ENCODE measurements at regions not wholly inside any gene's neighbourhood (a gene's known extent, or its start where the extent isn't known, plus 50 kb on each side); places are given as distances from the start of the nearest gene placed in this dataset.
"Not testable (repeated sequence)": the region's sequence is repeated elsewhere in the genome, so short reads cannot be mapped to it uniquely, and the experiment has no call there.

DNA sequence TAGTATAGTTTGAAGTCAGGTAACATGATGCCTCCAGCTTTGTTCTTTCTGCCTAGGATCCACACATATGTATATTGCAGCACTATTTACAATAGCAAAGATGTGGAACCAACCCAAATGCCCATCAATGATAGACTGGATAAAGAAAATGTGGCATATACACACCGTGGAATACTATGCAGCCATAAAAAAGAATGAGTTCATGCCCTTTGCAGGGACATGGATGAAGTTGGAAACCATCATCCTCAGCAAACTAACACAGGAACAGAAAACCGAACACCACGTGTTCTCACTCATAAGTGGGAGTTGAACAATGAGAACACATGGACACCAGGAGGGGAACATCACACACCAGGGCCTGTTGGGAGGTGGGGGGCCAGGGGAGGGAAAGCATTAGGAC, 1111.5 kb downstream of the BRD1 start:
- CTCF ChIA-PET; H3K9me3 ChIP-seq (ENCODE audit: control insufficient read depth, insufficient read depth, low read depth, low read length): not testable (repeated sequence)

DNA sequence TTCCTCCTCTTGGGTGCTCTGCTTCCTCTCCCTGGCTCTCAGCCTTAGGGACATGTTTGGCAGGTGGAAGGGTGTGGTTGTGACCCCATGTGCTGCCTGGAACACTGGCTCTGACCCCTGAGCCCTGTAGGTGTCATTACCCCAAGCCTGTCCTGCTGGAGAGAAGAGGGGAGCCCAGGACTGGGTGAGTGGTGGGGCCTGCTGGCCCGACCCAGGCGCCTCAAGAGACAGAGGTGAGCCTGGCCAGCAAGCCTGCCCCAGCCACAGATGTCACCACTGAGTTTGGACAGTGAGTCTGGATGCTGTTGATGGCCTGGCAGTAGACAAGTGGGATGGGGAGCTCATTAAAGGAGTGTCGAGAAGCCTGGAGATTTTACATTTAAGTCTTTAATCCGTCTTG, 1112.2 kb downstream of the BRD1 start:
- Histone ChIP-seq H3K27ac (ENCODE audit: extremely low read depth, low read depth, low read length) (no peak overlapping the region), H3K4me3 (ENCODE audit: low read depth, low read length) (no peak overlapping the region), H3K9me3 (ENCODE audit: control insufficient read depth, insufficient read depth, low read depth, low read length) (no peaks in the 10 kb centered on the region), H3K36me3 (ENCODE audit: control insufficient read depth in 2 of 2, insufficient read depth in 1 of 2, low read length in 2 of 2) (no peaks in the 10 kb centered on the region), H3K4me1 (ENCODE audit: control insufficient read depth, insufficient read depth, low read length) (no peaks in the 10 kb centered on the region)
- TF ChIP-seq, protein P1, sequence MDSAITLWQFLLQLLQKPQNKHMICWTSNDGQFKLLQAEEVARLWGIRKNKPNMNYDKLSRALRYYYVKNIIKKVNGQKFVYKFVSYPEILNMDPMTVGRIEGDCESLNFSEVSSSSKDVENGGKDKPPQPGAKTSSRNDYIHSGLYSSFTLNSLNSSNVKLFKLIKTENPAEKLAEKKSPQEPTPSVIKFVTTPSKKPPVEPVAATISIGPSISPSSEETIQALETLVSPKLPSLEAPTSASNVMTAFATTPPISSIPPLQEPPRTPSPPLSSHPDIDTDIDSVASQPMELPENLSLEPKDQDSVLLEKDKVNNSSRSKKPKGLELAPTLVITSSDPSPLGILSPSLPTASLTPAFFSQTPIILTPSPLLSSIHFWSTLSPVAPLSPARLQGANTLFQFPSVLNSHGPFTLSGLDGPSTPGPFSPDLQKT (IDR thresholded peaks at IDR 0.05; ENCODE audit: borderline replicate concordance, low read depth, low read length) = no peak
- TF ChIP-seq ZNF830 (tag by site-specific recombination; IDR thresholded peaks at IDR 0.05; ENCODE audit: low read depth) (no peak), HOXD13 (CRISPR knock-in tag; IDR thresholded peaks at IDR 0.05; ENCODE audit: borderline replicate concordance) (no peak), GLIS1 (tag by site-specific recombination; IDR thresholded peaks at IDR 0.05) (no peak), ZNF211 (tag by site-specific recombination; IDR thresholded peaks at IDR 0.05; ENCODE audit: low read depth) (no peak)
- ChIA-PET POLR2A (no interaction called here), CTCF (no interaction called here)

More for the DNA sequence above, 1111.5 kb downstream of the BRD1 start:
- H3K36me3 ChIP-seq (ENCODE audit: control insufficient read depth in 2 of 2, insufficient read depth in 1 of 2, low read length in 2 of 2); H3K27ac ChIP-seq (ENCODE audit: extremely low read depth, low read depth, low read length); H3K4me1 ChIP-seq (ENCODE audit: control insufficient read depth, insufficient read depth, low read length); H3K4me3 ChIP-seq (ENCODE audit: low read depth, low read length); POLR2A ChIA-PET: not testable (repeated sequence)
- TF ChIP-seq ZNF146 (tag by site-specific recombination; IDR thresholded peaks at IDR 0.05) = peak; percentile 92
- TF ChIP-seq, protein P2, sequence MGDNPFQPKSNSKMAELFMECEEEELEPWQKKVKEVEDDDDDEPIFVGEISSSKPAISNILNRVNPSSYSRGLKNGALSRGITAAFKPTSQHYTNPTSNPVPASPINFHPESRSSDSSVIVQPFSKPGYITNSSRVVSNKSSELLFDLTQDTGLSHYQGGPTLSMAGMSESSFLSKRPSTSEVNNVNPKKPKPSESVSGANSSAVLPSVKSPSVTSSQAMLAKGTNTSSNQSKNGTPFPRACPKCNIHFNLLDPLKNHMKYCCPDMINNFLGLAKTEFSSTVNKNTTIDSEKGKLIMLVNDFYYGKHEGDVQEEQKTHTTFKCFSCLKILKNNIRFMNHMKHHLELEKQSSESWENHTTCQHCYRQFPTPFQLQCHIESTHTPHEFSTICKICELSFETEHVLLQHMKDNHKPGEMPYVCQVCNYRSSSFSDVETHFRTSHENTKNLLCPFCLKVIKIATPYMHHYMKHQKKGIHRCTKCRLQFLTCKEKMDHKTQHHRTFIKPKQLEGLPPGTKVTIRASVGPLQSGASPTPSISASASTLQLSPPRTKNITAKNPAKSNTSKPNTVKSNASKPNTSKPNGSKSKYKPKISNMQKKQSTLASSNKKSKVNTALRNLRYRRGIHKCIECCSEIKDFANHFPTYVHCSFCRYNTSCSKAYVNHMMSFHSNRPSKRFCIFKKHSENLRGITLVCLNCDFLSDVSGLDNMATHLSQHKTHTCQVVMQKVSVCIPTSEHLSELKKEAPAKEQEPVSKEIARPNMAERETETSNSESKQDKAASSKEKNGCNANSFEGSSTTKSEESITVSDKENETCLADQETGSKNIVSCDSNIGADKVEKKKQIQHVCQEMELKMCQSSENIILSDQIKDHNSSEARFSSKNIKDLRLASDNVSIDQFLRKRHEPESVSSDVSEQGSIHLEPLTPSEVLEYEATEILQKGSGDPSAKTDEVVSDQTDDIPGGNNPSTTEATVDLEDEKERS (tag by site-specific recombination; IDR thresholded peaks at IDR 0.05) = 0 out of 2 replicates have a peak, but pooled peaks have one; percentile 21

DNA sequence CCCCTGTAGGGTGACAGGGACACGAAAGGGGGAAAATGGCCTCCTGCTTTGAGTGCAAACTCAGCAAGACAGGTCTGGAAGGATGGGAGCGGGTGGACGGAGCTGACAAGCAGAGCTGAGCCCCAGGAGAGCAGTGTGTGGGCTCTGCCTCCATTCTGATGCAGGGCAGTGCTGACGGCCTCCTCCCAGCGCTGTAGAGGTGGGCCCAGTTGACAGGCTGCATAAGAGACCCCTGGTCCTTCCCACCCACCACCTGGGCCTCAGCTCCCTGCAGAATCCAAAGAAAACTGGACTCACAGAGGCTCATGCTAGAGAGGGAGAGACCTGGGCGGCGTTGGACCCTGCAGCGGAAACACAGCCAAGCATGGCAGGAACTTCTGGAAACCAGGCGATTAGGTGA, 1113.4 kb downstream of the BRD1 start:
- ChIA-PET CTCF (no interaction called here), POLR2A (no interaction called here)
- H3K36me3 ChIP-seq (ENCODE audit: control insufficient read depth in 2 of 2, insufficient read depth in 1 of 2, low read length in 2 of 2) = no peaks in the 10 kb centered on the region
- no peak overlapping the region for H3K4me3 ChIP-seq (ENCODE audit: low read depth, low read length)
- H3K27ac ChIP-seq (ENCODE audit: extremely low read depth, low read depth, low read length) = no peak overlapping the region
- no peaks in the 10 kb centered on the region for H3K4me1 ChIP-seq (ENCODE audit: control insufficient read depth, insufficient read depth, low read length)
- no peak for TF ChIP-seq ZNF473 (tag by site-specific recombination; IDR thresholded peaks at IDR 0.05)
- TF ChIP-seq HOXA7 (CRISPR knock-in tag; IDR thresholded peaks at IDR 0.05; ENCODE audit: borderline replicate concordance) = no peak
- no peak for TF ChIP-seq ZFP41 (tag by site-specific recombination; IDR thresholded peaks at IDR 0.05; ENCODE audit: borderline replicate concordance)
- no peak for TF ChIP-seq ZNF837 (tag by site-specific recombination; IDR thresholded peaks at IDR 0.05)
- no peak for TF ChIP-seq TCF7L2 (IDR thresholded peaks at IDR 0.05; ENCODE audit: borderline replicate concordance, low read depth, low read length)
- no peak for TF ChIP-seq ZNF670 (tag by site-specific recombination; IDR thresholded peaks at IDR 0.05; ENCODE audit: low read depth)
- TF ChIP-seq GLI4 (tag by site-specific recombination; IDR thresholded peaks at IDR 0.05) = no peak
- H3K9me3 ChIP-seq (ENCODE audit: control insufficient read depth, insufficient read depth, low read depth, low read length) = no peaks in the 10 kb centered on the region
